Amniotic stem cell (primary cell): ENCODE measurements at regions not wholly inside any gene's neighbourhood (a gene's known extent, or its start where the extent isn't known, plus 50 kb on each side); places are given as distances from the start of the nearest gene placed in this dataset.
"Not testable (repeated sequence)": the region's sequence is repeated elsewhere in the genome, so short reads cannot be mapped to it uniquely, and the experiment has no call there.

ENCODE experiments used
- DNase-seq: peaks from one replicate; lab custom pipeline; 2025; lab: John Stamatoyannopoulos, UW

- DNase-seq = no peak
Measured at GRCh38 chr5:35561396-35561795, 56.3 kb upstream of the SPEF2 start.

- DNase-seq = no peak
Measured at GRCh38 chr5:35557748-35558147, 59.9 kb upstream of the SPEF2 start.

GRCh38 chr5:35557199-35557598 lies 60.5 kb upstream of the SPEF2 start:
- no peak for DNase-seq

GRCh38 chr5:35554016-35554415 lies 63.6 kb upstream of the SPEF2 start:
- DNase-seq = no peak

GRCh38 chr5:35545190-35545589 lies 72.5 kb upstream of the SPEF2 start:
- DNase-seq = no peak

GRCh38 chr5:35543408-35543807 lies 74.3 kb upstream of the SPEF2 start:
- no peak for DNase-seq

GRCh38 chr5:35540002-35540401 lies 77.7 kb upstream of the SPEF2 start:
- DNase-seq = no peak

GRCh38 chr5:35538198-35538931 lies 79.3 kb upstream of the SPEF2 start:
- no peak for DNase-seq

- DNase-seq = no peak
Measured at GRCh38 chr5:35533156-35533555, 84.5 kb upstream of the SPEF2 start.

- not testable (repeated sequence) for DNase-seq
Measured at GRCh38 chr5:35531553-35531952, 86.1 kb upstream of the SPEF2 start.

- DNase-seq = no peak
Measured at GRCh38 chr5:35518104-35518503, 99.6 kb upstream of the SPEF2 start.

GRCh38 chr5:35516271-35516670 lies 101.4 kb upstream of the SPEF2 start:
- no peak for DNase-seq

- DNase-seq = no peak
Measured at GRCh38 chr5:35513612-35514011, 104.1 kb upstream of the SPEF2 start.

GRCh38 chr5:35502206-35502605 lies 115.5 kb upstream of the SPEF2 start:
- DNase-seq = no peak

- no peak for DNase-seq
Measured at GRCh38 chr5:35488791-35489190, 128.9 kb upstream of the SPEF2 start.

- no peak for DNase-seq
Measured at GRCh38 chr5:35488055-35488454, 129.6 kb upstream of the SPEF2 start.

GRCh38 chr5:35487233-35488025 lies 130.2 kb upstream of the SPEF2 start:
- no peak for DNase-seq

GRCh38 chr5:35485487-35485886 lies 132.2 kb upstream of the SPEF2 start:
- DNase-seq = no peak

GRCh38 chr5:35484241-35484640 lies 133.4 kb upstream of the SPEF2 start:
- DNase-seq = no peak

- DNase-seq = no peak
Measured at GRCh38 chr5:35483780-35484179, 133.9 kb upstream of the SPEF2 start.

- DNase-seq = no peak
Measured at GRCh38 chr5:35483191-35483590, 134.5 kb upstream of the SPEF2 start.

GRCh38 chr5:35482167-35482755 lies 135.4 kb upstream of the SPEF2 start:
- DNase-seq = no peak
